ENCODE measurements at regions not wholly inside any gene's neighbourhood (a gene's known extent, or its start where the extent isn't known, plus 50 kb on each side); places are given as distances from the start of the nearest gene placed in this dataset.

GRCh38 chrX:110472265-110472664 is 113.6 kb downstream of the RTL9 start:
- Histone ChIP-seq H3K4me2 (ENCODE audit: low read length) (no peak overlapping the region), H3F3A (ENCODE audit: insufficient read depth, low read length, poor library complexity, severe bottlenecking) (no peaks in the 10 kb centered on the region), H3K9ac (ENCODE audit: low read length) (no peak overlapping the region), H3K9me2 (ENCODE audit: insufficient read depth, low read length) (no peaks in the 10 kb centered on the region), H4K20me1 (ENCODE audit: insufficient read depth) (no peaks in the 10 kb centered on the region), H3K79me2 (replicated peaks; ENCODE audit: insufficient read depth, low read length) (no peaks in the 10 kb centered on the region), H2AFZ (ENCODE audit: low read depth, low read length) (no peak overlapping the region), H3K4me3 (ENCODE audit: low read length) (no peak overlapping the region), H3K27me3 (ENCODE audit: insufficient read depth, low read depth, low read length) (no peaks in the 10 kb centered on the region), H3K36me3 (ENCODE audit: insufficient read depth, low read length) (no peaks in the 10 kb centered on the region), H3K27ac (ENCODE audit: low read length) (no peak overlapping the region), H3K9me3 (ENCODE audit: low read length) (no peaks in the 10 kb centered on the region)
- no peak for TF ChIP-seq REST (IDR thresholded peaks at IDR 0.05; ENCODE audit: borderline replicate concordance)
- no peak for TF ChIP-seq CTCF (IDR thresholded peaks at IDR 0.05; ENCODE audit: poor library complexity, severe bottlenecking)
- TF ChIP-seq SMC3 (conservative IDR thresholded peaks at IDR 0.05; ENCODE audit: poor library complexity): no peak
- TF ChIP-seq POLR2AphosphoS5 (IDR thresholded peaks at IDR 0.05): no peak
- TF ChIP-seq TAF1 (IDR thresholded peaks at IDR 0.05; ENCODE audit: low read depth): no peak
- TF ChIP-seq RAD21 (conservative IDR thresholded peaks at IDR 0.05): no peak
- TF ChIP-seq MXI1 (conservative IDR thresholded peaks at IDR 0.05; ENCODE audit: poor library complexity, severe bottlenecking): no peak
- TF ChIP-seq EP300 (conservative IDR thresholded peaks at IDR 0.05; ENCODE audit: poor library complexity, severe bottlenecking): no peak
- TF ChIP-seq EZH2 (IDR thresholded peaks at IDR 0.05; ENCODE audit: borderline replicate concordance, insufficient read depth, low read length, poor library complexity, severe bottlenecking): no peak

GRCh38 chrX:110477593-110478228 is 119.1 kb downstream of the RTL9 start:
- no peak overlapping the region for H3K9ac ChIP-seq (ENCODE audit: low read length)
- no peaks in the 10 kb centered on the region for H3K9me2 ChIP-seq (ENCODE audit: insufficient read depth, low read length)
- TF ChIP-seq EP300 (conservative IDR thresholded peaks at IDR 0.05; ENCODE audit: poor library complexity, severe bottlenecking) (no peak), SMC3 (conservative IDR thresholded peaks at IDR 0.05; ENCODE audit: poor library complexity) (no peak), MXI1 (conservative IDR thresholded peaks at IDR 0.05; ENCODE audit: poor library complexity, severe bottlenecking) (no peak), EZH2 (IDR thresholded peaks at IDR 0.05; ENCODE audit: borderline replicate concordance, insufficient read depth, low read length, poor library complexity, severe bottlenecking) (no peak), TAF1 (IDR thresholded peaks at IDR 0.05; ENCODE audit: low read depth) (no peak), REST (IDR thresholded peaks at IDR 0.05; ENCODE audit: borderline replicate concordance) (no peak), RAD21 (conservative IDR thresholded peaks at IDR 0.05) (no peak), CTCF (IDR thresholded peaks at IDR 0.05; ENCODE audit: poor library complexity, severe bottlenecking) (no peak), POLR2AphosphoS5 (IDR thresholded peaks at IDR 0.05) (no peak)
- no peaks in the 10 kb centered on the region for H3F3A ChIP-seq (ENCODE audit: insufficient read depth, low read length, poor library complexity, severe bottlenecking)
- no peak overlapping the region for H3K4me2 ChIP-seq (ENCODE audit: low read length)
- no peak overlapping the region for H2AFZ ChIP-seq (ENCODE audit: low read depth, low read length)
- no peaks in the 10 kb centered on the region for H3K27me3 ChIP-seq (ENCODE audit: insufficient read depth, low read depth, low read length)
- H3K27ac ChIP-seq (ENCODE audit: low read length): no peak overlapping the region
- no peak overlapping the region for H3K4me3 ChIP-seq (ENCODE audit: low read length)
- H3K36me3 ChIP-seq (ENCODE audit: insufficient read depth, low read length): no peaks in the 10 kb centered on the region
- H3K9me3 ChIP-seq (ENCODE audit: low read length): no peaks in the 10 kb centered on the region
- no peaks in the 10 kb centered on the region for H3K79me2 ChIP-seq (replicated peaks; ENCODE audit: insufficient read depth, low read length)
- H4K20me1 ChIP-seq (ENCODE audit: insufficient read depth): no peaks in the 10 kb centered on the region

All from neural cell (in vitro differentiated cells).